IMR-90 (cell line): ENCODE measurements at regions not wholly inside any gene's neighbourhood (a gene's known extent, or its start where the extent isn't known, plus 50 kb on each side); places are given as distances from the start of the nearest gene placed in this dataset.

Source experiments
- ATAC-seq: fragments of 200-7000 bp; cut with Tn5 transposase; 2 replicates; pipeline ENCODE4 v1.9.1; 2020; ENCODE audit warnings: low read depth, mild to moderate bottlenecking, moderate library complexity
- BruUV-seq: library from RNA; stranded (reverse); fragments of 400-500 nt; replicated peaks from 2 replicates; lab custom pipeline; 2021; lab: Mats Ljungman, UMichigan
- CTCF ChIA-PET: fragments of 300-600 bp; formaldehyde crosslinking; extraction: SDS; loops from one replicate; lab custom pipeline; 2021; ENCODE audit warnings: antibody characterized with exemption; lab: Yijun Ruan, JAX
- POLR2A ChIA-PET: fragments of 300-600 bp; sonication (Branson Sonifier 250); formaldehyde crosslinking; loops from one replicate; lab custom pipeline; 2022; ENCODE audit warnings: antibody characterized with exemption; ENCODE audit not compliant: unreplicated experiment; lab: Charles Lee
- DNase-seq: peaks from one replicate; pipeline ENCODE4 v3.0.0; 2013
- H2AFZ ChIP-seq: replicated peaks from 2 replicates; pipeline ENCODE3; 2013; ENCODE audit warnings: low read length, mild to moderate bottlenecking; ENCODE audit not compliant: poor library complexity
- H2AK5ac ChIP-seq: 2 replicates; pipeline ENCODE4 v1.6.1; 2013; ENCODE audit warnings: low read depth, low read length, inconsistent platforms
- H2AK9ac ChIP-seq: replicated peaks from 2 replicates; pipeline ENCODE3; 2013; ENCODE audit warnings: mild to moderate bottlenecking, low read depth, low read length, moderate library complexity; ENCODE audit not compliant: poor library complexity
- H2BK120ac ChIP-seq: 2 replicates; pipeline ENCODE4 v1.6.1; 2013; ENCODE audit warnings: low read depth, low read length, inconsistent platforms
- H2BK15ac ChIP-seq: 3 replicates; pipeline ENCODE4 v1.6.1; 2013; ENCODE audit warnings: low read depth, low read length, inconsistent platforms
- H2BK20ac ChIP-seq: 2 replicates; pipeline ENCODE4 v1.6.1; 2013; ENCODE audit warnings: low read depth, mild to moderate bottlenecking, inconsistent platforms, low read length, moderate library complexity
- H2BK5ac ChIP-seq: 2 replicates; pipeline ENCODE4 v1.6.1; 2013; ENCODE audit warnings: mild to moderate bottlenecking, low read depth, low read length, inconsistent platforms; ENCODE audit not compliant: poor library complexity, severe bottlenecking
- H3K14ac ChIP-seq: replicated peaks from 2 replicates; pipeline ENCODE4 v1.6.1; 2013; ENCODE audit warnings: low read depth, low read length, inconsistent platforms
- H3K18ac ChIP-seq: 2 replicates; pipeline ENCODE4 v1.6.1; 2013; ENCODE audit warnings: low read depth, low read length, control low read depth
- H3K23ac ChIP-seq: 2 replicates; pipeline ENCODE4 v1.6.1; 2013; ENCODE audit warnings: low read depth, low read length, inconsistent platforms
- H3K27ac ChIP-seq: 2 replicates; pipeline ENCODE4 v1.5.1; 2013; ENCODE audit warnings: mild to moderate bottlenecking, control low read depth, low read length; ENCODE audit not compliant: insufficient read depth
- H3K27me3 ChIP-seq: 2 replicates; pipeline ENCODE4 v1.6.1; 2013; ENCODE audit warnings: low read length; ENCODE audit not compliant: control insufficient read depth, insufficient read depth
- H3K36me3 ChIP-seq: 2 replicates; pipeline ENCODE4 v1.6.1; 2013; ENCODE audit warnings: low read length, mixed read lengths; ENCODE audit not compliant: control insufficient read depth, insufficient read depth
- H3K4ac ChIP-seq: 2 replicates; pipeline ENCODE4 v1.6.1; 2013; ENCODE audit warnings: low read depth, low read length, inconsistent platforms
- H3K4me1 ChIP-seq: 2 replicates; pipeline ENCODE4 v1.6.1; 2013; ENCODE audit warnings: low read length, mixed read lengths; ENCODE audit not compliant: control insufficient read depth, insufficient read depth
- H3K4me2 ChIP-seq: 2 replicates; pipeline ENCODE4 v1.6.1; 2013; ENCODE audit warnings: low read depth, mild to moderate bottlenecking, control low read depth, low read length, moderate library complexity
- H3K4me3 ChIP-seq: 2 replicates; pipeline ENCODE4 v1.5.1; 2013; ENCODE audit warnings: low read depth, mild to moderate bottlenecking, control low read depth, low read length, moderate library complexity; ENCODE audit not compliant: insufficient read depth
- H3K56ac ChIP-seq: 2 replicates; pipeline ENCODE4 v1.6.1; 2013; ENCODE audit warnings: low read length, inconsistent platforms; ENCODE audit not compliant: insufficient read depth; ENCODE audit errors: extremely low read depth
- H3K79me1 ChIP-seq, 2 experiments: 2 replicates each; pipeline ENCODE4 v1.6.1; 2013; ENCODE audit warnings: low read length in 2 of 2, inconsistent platforms in 1 of 2, low read depth in 1 of 2
- H3K9ac ChIP-seq: 2 replicates; pipeline ENCODE4 v1.6.1; 2013; ENCODE audit warnings: low read depth, low read length, control low read depth
- H3K9me1 ChIP-seq: 2 replicates; pipeline ENCODE4 v1.6.1; 2013; ENCODE audit warnings: low read length, inconsistent platforms; ENCODE audit not compliant: insufficient read depth
- H3K9me3 ChIP-seq: 2 replicates; pipeline ENCODE4 v1.6.1; 2013; ENCODE audit warnings: low read length; ENCODE audit not compliant: control insufficient read depth, insufficient read depth
- H4K20me1 ChIP-seq: 2 replicates; pipeline ENCODE4 v1.6.1; 2013; ENCODE audit warnings: low read length, inconsistent platforms; ENCODE audit not compliant: insufficient read depth
- H4K5ac ChIP-seq: 2 replicates; pipeline ENCODE4 v1.6.1; 2013; ENCODE audit warnings: mild to moderate bottlenecking, low read depth, low read length, control low read depth
- H4K8ac ChIP-seq, 2 experiments: 2 replicates each; pipeline ENCODE4 v1.6.1; 2013; ENCODE audit warnings: low read depth in 2 of 2, low read length in 2 of 2, control low read depth in 1 of 2, inconsistent platforms in 1 of 2
- H4K91ac ChIP-seq: 2 replicates; pipeline ENCODE4 v1.6.1; 2013; ENCODE audit warnings: low read depth, low read length, inconsistent platforms; ENCODE audit not compliant: insufficient read depth
- BHLHE40 ChIP-seq: fragments of 150-350 bp; IDR thresholded peaks from 2 replicates; pipeline ENCODE4 v1.6.1; 2016; ENCODE audit warnings: mild to moderate bottlenecking, low read depth, low read length
- CEBPB ChIP-seq: IDR thresholded peaks from 2 replicates; pipeline ENCODE4 v1.6.1; 2012; ENCODE audit warnings: low read depth, low read length, improper control_type of control experiment
- CHD1 ChIP-seq: IDR thresholded peaks from 2 replicates; pipeline ENCODE4 v1.6.1; 2012; ENCODE audit warnings: low read depth, low read length, improper control_type of control experiment
- ELK1 ChIP-seq: fragments of 150-350 bp; IDR thresholded peaks from 2 replicates; pipeline ENCODE4 v1.6.1; 2016; ENCODE audit warnings: low read depth, mild to moderate bottlenecking, low read length, moderate library complexity, borderline replicate concordance
- FOS ChIP-seq: fragments of 150-350 bp; IDR thresholded peaks from 2 replicates; pipeline ENCODE4 v1.6.1; 2016; ENCODE audit warnings: low read depth, low read length
- MAFK ChIP-seq: IDR thresholded peaks from 2 replicates; pipeline ENCODE4 v1.6.1; 2012; ENCODE audit warnings: low read depth, low read length, improper control_type of control experiment
- MAZ ChIP-seq: IDR thresholded peaks from 2 replicates; pipeline ENCODE4 v1.6.1; 2012; ENCODE audit warnings: low read depth, mild to moderate bottlenecking, low read length, improper control_type of control experiment, moderate library complexity, borderline replicate concordance
- MXI1 ChIP-seq: IDR thresholded peaks from 2 replicates; pipeline ENCODE4 v1.6.1; 2012; ENCODE audit warnings: low read depth, mild to moderate bottlenecking, low read length, moderate library complexity, borderline replicate concordance
- NFE2L2 ChIP-seq: fragments of 150-350 bp; IDR thresholded peaks from 2 replicates; pipeline ENCODE4 v1.6.1; 2016; ENCODE audit warnings: low read depth, mild to moderate bottlenecking, low read length
- POLR2A ChIP-seq: IDR thresholded peaks from 2 replicates; pipeline ENCODE4 v1.6.1; 2012; ENCODE audit warnings: mild to moderate bottlenecking, low read depth, low read length
- RAD21 ChIP-seq: IDR thresholded peaks from 2 replicates; pipeline ENCODE4 v1.6.1; 2012; ENCODE audit warnings: low read length, improper control_type of control experiment
- RCOR1 ChIP-seq: IDR thresholded peaks from 2 replicates; pipeline ENCODE4 v1.6.1; 2012; ENCODE audit warnings: mild to moderate bottlenecking, low read length, improper control_type of control experiment; ENCODE audit not compliant: insufficient replicate concordance
- RFX5 ChIP-seq: IDR thresholded peaks from 2 replicates; pipeline ENCODE4 v1.8.0; 2012; ENCODE audit warnings: low read depth, mild to moderate bottlenecking, low read length, moderate library complexity
- SMC3 ChIP-seq: fragments of 150-350 bp; IDR thresholded peaks from 2 replicates; pipeline ENCODE4 v1.6.1; 2016; ENCODE audit warnings: low read depth, mild to moderate bottlenecking, antibody characterized with exemption, low read length, moderate library complexity
- USF2 ChIP-seq: fragments of 150-350 bp; IDR thresholded peaks from 2 replicates; pipeline ENCODE4 v1.6.1; 2017; ENCODE audit warnings: mild to moderate bottlenecking, antibody characterized with exemption, low read length, low read depth
- dilution Hi-C: fragments of 300-500 bp; cut with HindIII; formaldehyde crosslinking; loops from one replicate; pipeline ENCODE4 v1.14.3; 2018; ENCODE audit warnings: low sequenced_read_pairs; ENCODE audit not compliant: unreplicated experiment
- in situ Hi-C: fragments of 300-500 bp; cut with MboI; formaldehyde crosslinking; loops from 3 replicates; pipeline ENCODE4 v1.14.3; 2019; ENCODE audit warnings: low sequenced_read_pairs, inconsistent platforms, mixed read lengths
- intact Hi-C: fragments of 100-400 bp; cut with micrococcal nuclease; formaldehyde crosslinking; loops from 2 replicates; pipeline ENCODE4 v1.10.0; 2022
- TF ChIP-seq, protein P1 (sequence below): conservative IDR thresholded peaks from 2 replicates; pipeline ENCODE4 v1.5.1; 2012; ENCODE audit warnings: mild to moderate bottlenecking, low read depth, low read length, improper control_type of control experiment

- Histone ChIP-seq H4K20me1 (no peaks in the 10 kb centered on the region), H3K56ac (no peak overlapping the region), H3K27ac (no peak overlapping the region), H4K91ac (no peak overlapping the region), H3K14ac (no peak overlapping the region), H3K79me1 (no peaks in the 10 kb centered on the region), H2BK15ac (no peak overlapping the region), H2BK20ac (no peak overlapping the region), H3K9me1 (no peaks in the 10 kb centered on the region), H3K4ac (no peak overlapping the region), H2BK120ac (no peak overlapping the region), H2BK5ac (no peak overlapping the region), H3K4me3 (no peak overlapping the region), H4K5ac (no peak overlapping the region), H2AK5ac (no peak overlapping the region), H3K9ac (no peak overlapping the region), H3K27me3 (no peaks in the 10 kb centered on the region), H3K4me1 (no peaks in the 10 kb centered on the region), H3K9me3 (no peaks in the 10 kb centered on the region), H3K18ac (no peak overlapping the region), H3K4me2 (no peak overlapping the region), H3K23ac (no peak overlapping the region), H2AFZ (no peak overlapping the region), H4K8ac (no peak overlapping the region), H2AK9ac (no peak overlapping the region), H3K36me3 (no peaks in the 10 kb centered on the region)
- no peak for DNase-seq
- intact Hi-C loops (no loop called here), dilution Hi-C loops (no loop called here), in situ Hi-C loops (no loop called here)
- TF ChIP-seq POLR2A (no peak), FOS (no peak), USF2 (no peak), CEBPB (no peak), NFE2L2 (no peak), RFX5 (no peak), MAFK (no peak), SMC3 (no peak), MAZ (no peak), RCOR1 (no peak), CHD1 (no peak), ELK1 (no peak), MXI1 (no peak), RAD21 (no peak), BHLHE40 (no peak)
- TF ChIP-seq, protein P1, sequence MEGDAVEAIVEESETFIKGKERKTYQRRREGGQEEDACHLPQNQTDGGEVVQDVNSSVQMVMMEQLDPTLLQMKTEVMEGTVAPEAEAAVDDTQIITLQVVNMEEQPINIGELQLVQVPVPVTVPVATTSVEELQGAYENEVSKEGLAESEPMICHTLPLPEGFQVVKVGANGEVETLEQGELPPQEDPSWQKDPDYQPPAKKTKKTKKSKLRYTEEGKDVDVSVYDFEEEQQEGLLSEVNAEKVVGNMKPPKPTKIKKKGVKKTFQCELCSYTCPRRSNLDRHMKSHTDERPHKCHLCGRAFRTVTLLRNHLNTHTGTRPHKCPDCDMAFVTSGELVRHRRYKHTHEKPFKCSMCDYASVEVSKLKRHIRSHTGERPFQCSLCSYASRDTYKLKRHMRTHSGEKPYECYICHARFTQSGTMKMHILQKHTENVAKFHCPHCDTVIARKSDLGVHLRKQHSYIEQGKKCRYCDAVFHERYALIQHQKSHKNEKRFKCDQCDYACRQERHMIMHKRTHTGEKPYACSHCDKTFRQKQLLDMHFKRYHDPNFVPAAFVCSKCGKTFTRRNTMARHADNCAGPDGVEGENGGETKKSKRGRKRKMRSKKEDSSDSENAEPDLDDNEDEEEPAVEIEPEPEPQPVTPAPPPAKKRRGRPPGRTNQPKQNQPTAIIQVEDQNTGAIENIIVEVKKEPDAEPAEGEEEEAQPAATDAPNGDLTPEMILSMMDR: no peak
- CTCF ChIA-PET: no interaction called here
- POLR2A ChIA-PET: no interaction called here
- no TSS peak for BruUV-seq
- no peak for ATAC-seq
These were observed 189.3 kb upstream of the STK17B start for GRCh38 chr2:196360650-196361049.
